Cardiac septum (tissue), 1 donor: ENCODE measurements at regions not wholly inside any gene's neighbourhood (a gene's known extent, or its start where the extent isn't known, plus 50 kb on each side); places are given as distances from the start of the nearest gene placed in this dataset.
"Not testable (repeated sequence)": the region's sequence is repeated elsewhere in the genome, so short reads cannot be mapped to it uniquely, and the experiment has no call there.

ENCODE experiments used
- DNase-seq: peaks from one replicate; pipeline ENCODE4 v3.0.0-alpha.2; 2020; ENCODE audit warnings: low spot score
- intact Hi-C: fragments of 100-400 bp; cut with DNase I; formaldehyde crosslinking; loops from one replicate; pipeline ENCODE4 v1.14.0; 2022
- donor health status: DM: no; HTN: no; CAD: no.

DNA sequence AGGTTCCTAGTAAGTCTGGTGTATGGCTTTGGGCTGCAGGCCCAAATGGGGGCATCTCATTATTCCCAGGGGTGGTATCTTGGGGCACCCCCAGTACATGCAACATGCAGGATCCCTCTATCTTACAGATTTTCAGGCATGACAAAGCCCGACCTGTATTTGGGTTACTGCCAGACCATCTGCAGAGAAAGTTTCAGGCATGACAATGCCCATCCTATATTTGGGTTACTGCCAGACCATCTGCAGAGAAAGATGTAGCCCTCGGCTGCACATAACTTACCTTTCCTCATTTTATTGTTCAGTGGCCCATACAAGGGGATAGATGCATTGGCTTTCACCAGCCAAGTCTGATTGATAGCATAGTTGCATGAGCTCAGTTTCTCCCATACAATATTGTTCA lies 112.2 kb upstream of the RAB18 start:
- no peak for DNase-seq
- intact Hi-C loops, result no loop called here

DNA sequence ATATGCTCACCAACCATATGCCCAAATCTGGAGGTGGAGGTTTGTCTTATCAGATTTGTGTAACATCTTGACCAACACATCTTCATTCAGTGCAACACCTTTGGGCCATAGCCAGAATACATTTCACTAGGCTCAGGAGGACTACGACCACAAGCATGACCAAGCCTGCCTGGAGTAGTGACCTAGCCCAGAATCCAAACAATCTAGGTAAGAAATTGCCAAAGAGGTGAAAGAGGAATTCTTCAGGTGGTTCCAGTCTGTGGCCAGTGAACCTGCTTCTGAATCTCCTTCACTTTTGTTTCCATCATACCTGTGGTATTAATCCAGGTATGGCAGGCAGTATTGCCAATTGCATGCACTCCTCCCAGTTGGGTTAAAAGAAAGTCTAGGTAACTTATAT lies 112.8 kb upstream of the RAB18 start:
- intact Hi-C loops, result no loop called here
- DNase-seq, result no peak

DNA sequence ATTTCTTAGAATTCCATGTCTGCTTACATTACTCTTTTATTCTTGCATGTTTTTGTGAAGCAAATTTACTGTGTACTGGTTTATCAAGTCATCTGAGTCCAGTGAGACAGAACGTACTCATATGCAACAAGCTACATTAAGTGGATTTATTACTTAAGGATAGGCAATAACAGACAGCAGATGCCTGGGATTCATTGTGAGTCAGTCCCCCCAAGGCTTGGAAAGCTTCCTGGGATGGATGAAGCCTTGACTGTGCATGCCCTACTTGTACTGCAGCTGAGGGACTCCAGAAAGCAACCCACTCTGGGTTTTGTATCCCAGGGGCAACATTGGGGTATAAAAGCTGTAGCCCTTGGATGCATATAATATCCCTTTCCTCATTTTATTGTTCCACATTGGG lies 113.4 kb upstream of the RAB18 start:
- DNase-seq, result no peak
- intact Hi-C loops, result no loop called here

DNA sequence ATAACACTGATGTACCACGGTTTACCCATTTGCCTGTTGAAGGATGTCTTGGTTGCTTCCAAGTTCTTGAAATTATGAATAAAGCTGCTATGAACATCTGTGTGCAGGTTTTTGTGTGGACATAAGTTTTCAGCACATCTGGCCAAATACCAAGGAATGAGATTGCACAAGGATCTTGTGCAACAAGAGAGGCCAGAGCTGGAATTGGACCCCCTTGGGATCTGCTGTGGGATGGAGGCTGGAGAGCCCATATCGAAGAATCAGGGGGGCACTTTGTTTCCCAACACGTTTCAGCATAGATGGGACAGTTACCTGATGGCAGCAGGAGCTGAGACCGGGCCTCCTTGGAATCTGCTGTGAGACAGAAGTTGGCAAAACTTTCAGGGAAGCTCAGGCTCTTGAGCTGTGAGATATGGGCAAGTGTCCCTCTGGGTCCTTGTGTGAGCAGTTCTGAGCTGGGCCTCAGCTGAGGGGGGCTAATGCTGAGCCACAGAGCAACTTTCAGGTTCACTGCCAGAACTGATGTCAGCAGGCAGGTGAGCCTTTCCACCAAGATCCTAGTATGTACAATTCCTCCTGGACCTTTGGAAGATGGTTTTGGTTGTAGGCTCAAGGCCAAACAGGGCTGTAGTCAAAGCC lies 115.2 kb upstream of the RAB18 start:
- intact Hi-C loops, result no loop called here

GRCh38 chr10:27383595-27384542 lies 120.2 kb upstream of the RAB18 start:
- intact Hi-C loops, result no loop called here
- DNase-seq, result no peak

More for the DNA sequence above, 115.2 kb upstream of the RAB18 start:
- no peak for DNase-seq

- intact Hi-C loops, result no loop called here
- no peak for DNase-seq
Measured at GRCh38 chr10:27382176-27382575, 121.9 kb upstream of the RAB18 start.

DNA sequence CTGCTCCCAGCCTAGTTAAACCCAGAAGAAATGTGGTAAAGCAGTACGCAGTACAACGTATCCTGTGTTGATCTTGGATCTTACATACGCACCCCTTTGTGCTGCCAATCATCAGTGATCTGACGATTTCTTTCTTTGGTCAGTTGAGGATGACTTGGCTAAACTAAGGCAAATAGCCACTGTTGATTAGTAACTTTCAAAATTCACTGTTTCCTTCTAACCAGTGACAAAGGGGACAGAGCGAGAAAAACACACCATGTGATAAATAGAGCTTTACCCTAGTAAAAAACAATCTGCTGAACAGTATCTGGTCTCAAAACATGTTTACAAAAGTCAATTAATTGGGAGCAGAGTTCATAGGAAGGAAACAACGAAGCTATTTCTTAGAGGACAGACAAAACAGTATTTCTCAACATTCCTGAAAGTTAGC lies 123.2 kb upstream of the RAB18 start:
- intact Hi-C loops, result no loop called here
- DNase-seq, result no peak

DNA sequence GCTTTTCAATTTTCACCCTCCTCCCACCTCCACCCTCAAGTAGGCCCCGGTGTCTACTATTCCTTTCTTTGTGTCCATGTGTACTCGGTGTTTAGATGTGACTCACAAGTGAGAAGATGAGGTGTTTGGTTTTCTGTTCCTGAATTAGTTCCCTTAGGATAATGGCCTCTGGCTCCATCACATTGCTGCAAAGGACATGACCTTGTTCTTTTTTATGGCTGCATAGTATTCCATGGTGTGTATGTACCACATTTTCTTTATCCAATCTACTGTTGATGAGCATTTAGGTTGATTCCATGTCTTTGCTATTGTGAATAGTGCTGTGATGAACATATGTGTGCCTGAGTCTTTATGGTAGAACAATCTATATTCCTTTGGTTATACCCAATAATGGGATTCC lies 125.1 kb upstream of the RAB18 start:
- intact Hi-C loops, DNase-seq: not testable (repeated sequence)

DNA sequence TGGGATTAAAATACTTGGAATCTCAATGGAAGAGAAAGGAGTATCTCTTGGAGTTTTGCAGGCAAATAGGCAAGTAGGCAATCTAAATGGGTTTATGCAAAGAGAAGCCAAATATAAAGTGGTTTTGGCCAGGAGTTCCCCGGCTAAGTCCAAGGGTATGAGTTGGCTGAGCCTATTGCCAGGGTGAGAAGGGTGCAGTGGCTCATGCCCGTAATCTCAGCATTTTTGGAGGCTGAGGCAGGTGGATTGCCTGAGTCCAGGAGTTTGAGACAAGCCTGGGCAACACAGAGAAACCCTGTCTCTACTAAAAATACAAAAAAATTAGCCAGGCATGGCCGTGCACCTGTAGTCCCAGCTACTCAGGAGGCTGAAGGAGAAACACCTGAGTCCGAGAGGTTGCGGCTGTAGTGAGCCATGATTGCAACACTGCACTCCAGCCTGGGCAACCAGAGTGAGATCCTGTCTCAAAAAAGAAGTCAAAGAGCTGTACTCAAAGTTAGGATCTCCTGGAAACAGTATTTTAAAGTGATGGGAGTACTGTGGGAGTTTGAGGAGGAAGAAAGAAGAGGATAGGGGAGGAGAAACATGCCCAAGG lies 130.4 kb upstream of the RAB18 start:
- no peak for DNase-seq
- intact Hi-C loops, result no loop called here

- intact Hi-C loops, result no loop called here
- DNase-seq, result no peak
Measured at GRCh38 chr10:27372095-27372494, 131.5 kb upstream of the ACBD5 start.

DNA sequence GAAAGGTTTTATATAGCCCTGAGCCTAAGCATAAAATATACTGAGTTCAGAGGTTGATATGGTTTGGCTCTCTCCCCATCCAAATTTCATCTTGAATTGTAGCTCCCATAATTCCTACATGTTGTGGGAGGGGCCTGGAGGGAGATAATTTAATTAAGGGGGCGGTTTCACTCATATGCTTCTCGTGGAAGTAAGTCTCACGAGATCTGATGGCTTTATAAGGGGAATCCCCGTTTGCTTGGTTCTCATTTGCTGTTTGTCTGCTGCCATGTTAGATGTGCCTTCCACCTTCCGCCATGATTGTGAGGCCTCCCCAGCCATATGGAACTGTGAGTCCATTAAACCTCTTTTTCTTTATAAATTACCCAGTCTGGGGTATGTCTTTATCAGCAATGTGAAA lies 130.8 kb upstream of the ACBD5 start:
- DNase-seq, intact Hi-C loops: not testable (repeated sequence)

DNA sequence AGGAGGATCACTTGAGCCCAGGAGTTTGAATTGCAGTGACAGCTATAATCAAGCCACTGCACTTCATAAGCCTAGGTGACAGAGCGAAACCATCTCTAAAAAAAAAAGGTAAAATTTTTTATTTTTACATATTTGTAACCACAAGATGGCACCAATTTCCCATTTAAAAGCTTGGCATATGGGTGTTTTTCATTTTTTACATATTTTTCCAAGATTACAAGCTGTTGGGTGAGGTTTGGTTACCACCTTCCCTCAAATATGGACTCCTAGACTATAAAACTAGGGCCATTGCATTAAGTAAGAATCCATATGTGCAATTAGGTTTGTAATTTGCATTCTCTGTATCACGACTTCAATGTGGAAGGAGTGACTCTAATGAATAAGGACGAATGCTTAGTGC lies 129.3 kb upstream of the ACBD5 start:
- DNase-seq, result no peak
- intact Hi-C loops, result loop anchor here (10.0 kb wide), 1 partner anchor 145 kb away; no protein-coding TSS in a partner anchor

DNA sequence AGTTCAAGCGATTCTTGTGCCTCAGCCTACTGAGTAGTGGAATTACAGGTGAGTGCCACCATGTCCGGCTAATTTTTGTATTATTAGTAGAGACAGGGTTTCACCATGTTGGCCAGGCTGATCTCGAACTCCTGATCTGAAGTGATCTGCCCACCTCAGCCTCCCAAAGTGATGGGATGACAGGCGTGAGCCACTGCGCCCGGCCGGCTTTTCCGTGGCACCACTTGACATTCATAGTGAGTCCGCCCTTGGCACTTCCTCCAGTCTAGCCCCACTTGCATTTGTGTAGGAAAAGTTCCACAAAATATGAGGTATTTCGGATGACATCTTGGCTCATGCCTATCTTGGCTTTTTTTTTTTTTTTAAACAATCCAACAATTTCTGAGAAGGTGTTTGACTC lies 128.1 kb upstream of the ACBD5 start:
- intact Hi-C loops, result loop anchor here (10.0 kb wide), 1 partner anchor 144 kb away; no protein-coding TSS in a partner anchor
- no peak for DNase-seq

DNA sequence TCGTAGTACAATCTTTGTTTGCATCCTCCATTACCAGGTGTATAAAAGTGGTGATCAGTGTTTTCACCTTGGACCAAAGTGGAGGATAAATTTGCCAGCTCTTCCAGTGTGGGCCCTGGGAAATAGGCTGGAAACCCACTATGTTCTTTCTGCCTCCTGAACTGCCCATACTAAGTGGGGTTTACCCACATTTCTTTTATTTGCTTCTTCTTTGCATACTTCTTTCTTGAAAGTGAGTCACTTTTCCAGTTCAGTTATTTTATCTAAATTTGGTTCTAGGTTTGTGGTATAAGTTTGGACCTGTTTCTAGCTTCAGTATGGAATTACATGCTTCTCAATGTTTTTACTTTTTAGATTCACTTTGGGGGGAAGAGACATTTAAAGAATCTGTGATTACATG lies 126.2 kb upstream of the ACBD5 start:
- intact Hi-C loops, result loop anchor here (10.0 kb wide), 1 partner anchor 142 kb away; no protein-coding TSS in a partner anchor
- DNase-seq, result no peak

DNA sequence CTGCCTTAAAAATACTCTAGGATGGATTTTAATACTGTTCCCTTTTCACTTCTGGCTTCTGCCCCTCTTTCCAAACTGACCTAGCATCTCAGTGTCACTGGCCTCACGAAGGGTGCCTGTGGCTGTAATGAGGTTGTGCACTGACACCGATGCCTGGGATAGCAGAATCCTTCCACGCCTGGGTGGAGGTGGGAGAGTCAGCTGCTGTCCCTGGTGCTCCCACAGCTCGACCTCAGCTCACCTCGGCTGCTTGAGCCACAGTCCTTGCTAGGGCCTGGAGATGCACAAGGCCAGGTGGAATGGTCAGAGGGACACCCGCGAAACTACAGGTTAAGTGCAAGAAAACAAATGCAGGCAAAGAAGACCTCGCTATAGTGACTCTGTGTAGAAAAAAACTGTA lies 123.4 kb upstream of the ACBD5 start:
- intact Hi-C loops, result loop anchor here (10.0 kb wide), 1 partner anchor 139 kb away; no protein-coding TSS in a partner anchor
- DNase-seq, result no peak

DNA sequence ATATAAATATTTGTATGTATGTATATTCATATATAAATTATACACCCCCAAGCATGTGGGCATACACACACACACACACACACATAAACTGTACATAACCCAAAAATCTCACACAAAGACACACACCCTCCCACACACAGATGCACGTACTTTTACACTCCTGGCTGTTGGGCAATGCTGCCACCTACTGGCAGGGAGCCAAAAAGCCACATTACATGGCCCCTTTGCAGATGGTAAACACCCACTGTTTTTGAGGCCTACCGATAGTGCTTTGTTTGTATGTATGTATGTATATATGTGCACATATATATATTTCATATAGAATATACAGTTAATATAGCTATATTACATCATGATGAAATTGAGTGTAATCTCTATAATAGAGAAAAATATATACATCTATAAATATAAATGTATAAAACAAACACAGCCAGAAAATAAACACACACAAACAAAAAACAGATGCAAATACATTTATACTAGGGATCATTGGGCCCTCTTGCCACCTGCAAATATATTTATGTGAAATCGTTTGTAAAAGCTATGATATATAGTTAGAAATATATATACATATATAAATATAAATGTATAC lies 120.1 kb upstream of the ACBD5 start:
- DNase-seq, result peak; percentile 84
- intact Hi-C loops, result loop anchor here (10.0 kb wide), 1 partner anchor 136 kb away; no protein-coding TSS in a partner anchor

DNA sequence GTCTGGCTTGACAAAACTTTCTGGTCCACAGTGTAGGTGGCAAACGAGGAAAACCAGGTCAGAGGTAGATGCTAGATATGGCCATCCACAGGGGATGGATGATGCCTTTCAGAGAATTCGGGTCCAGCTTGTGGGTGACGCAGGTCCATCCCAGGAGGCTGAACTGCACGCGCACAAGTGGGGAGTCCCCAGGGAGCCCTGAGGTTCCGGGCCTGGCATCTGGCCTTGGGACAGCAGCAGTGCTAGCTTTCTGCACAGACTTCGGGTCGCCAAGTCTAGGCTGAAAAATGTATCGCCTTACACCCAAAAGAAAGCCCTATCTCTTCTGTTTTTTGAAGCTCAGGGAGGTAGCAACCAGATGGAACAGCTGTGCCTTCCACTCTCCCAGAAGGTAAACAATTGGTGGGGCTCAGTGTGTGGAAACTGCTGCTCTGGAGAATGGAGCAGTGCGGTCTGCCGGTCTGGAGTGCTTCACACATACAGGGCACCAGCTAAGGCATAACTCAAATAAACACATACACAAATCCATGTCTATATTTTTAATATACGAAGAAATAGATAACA lies 119.3 kb upstream of the ACBD5 start:
- DNase-seq, result no peak
- intact Hi-C loops, result loop anchor here (10.0 kb wide), 1 partner anchor 135 kb away; no protein-coding TSS in a partner anchor

DNA sequence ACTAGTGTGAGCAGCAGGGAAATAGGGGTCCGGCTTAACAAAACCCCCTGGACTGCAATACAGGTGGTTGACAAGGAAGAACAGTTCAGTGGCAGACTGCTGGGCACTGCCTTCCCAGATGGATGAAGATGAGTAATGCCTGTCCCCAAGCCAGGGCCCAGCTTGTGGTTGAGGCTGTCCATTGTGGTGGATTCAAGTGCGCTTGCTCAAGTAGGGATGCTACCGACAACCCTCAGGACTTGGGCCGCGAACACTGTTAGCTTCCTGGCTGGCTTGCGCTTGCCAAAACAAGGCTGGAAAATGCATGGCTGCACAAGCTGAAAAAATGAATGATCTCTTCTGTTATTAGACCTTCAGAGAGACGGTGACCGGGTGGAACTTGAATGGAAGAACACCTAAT lies 116.1 kb upstream of the ACBD5 start:
- DNase-seq, result no peak
- intact Hi-C loops, result loop anchor here (2.0 kb wide), 1 partner anchor 466 kb away; no protein-coding TSS in a partner anchor

- intact Hi-C loops, result loop anchor here (2.0 kb wide), 1 partner anchor 465 kb away; no protein-coding TSS in a partner anchor
- DNase-seq, result no peak
Measured at GRCh38 chr10:27355918-27356573, 115.4 kb upstream of the ACBD5 start.
